ENCODE measurements at regions not wholly inside any gene's neighbourhood (a gene's known extent, or its start where the extent isn't known, plus 50 kb on each side); places are given as distances from the start of the nearest gene placed in this dataset.

- TF ChIP-seq EZH2 (optimal IDR thresholded peaks at IDR 0.05; ENCODE audit: low read depth, low read length) = no peak
- no peak for TF ChIP-seq CTCF (IDR thresholded peaks at IDR 0.05; ENCODE audit: low read length)
Observed at GRCh38 chr3:150098621-150099020, 127.9 kb upstream of the PFN2 start.
